PC-3 (cell line): ENCODE measurements at regions not wholly inside any gene's neighbourhood (a gene's known extent, or its start where the extent isn't known, plus 50 kb on each side); places are given as distances from the start of the nearest gene placed in this dataset.

Experiments
- EZH2 ChIP-seq: fragments of 300-600 bp; sonication (generic); IDR thresholded peaks from one replicate; pipeline ENCODE4 v1.6.1; 2017; ENCODE audit warnings: antibody characterized with exemption, mild to moderate bottlenecking, low read length; ENCODE audit not compliant: unreplicated experiment
- EZH2phosphoT487 ChIP-seq: fragments of 300-600 bp; sonication (generic); IDR thresholded peaks from 2 replicates; pipeline ENCODE4 v1.6.1; 2018; ENCODE audit warnings: mild to moderate bottlenecking, antibody characterized with exemption, low read length, borderline replicate concordance
- TF ChIP-seq, protein P1 (sequence below): fragments of 300-600 bp; sonication (generic); conservative IDR thresholded peaks from 2 replicates; pipeline ENCODE4 v1.5.1; 2017; ENCODE audit warnings: antibody characterized with exemption, low read depth, mild to moderate bottlenecking, low read length

DNA sequence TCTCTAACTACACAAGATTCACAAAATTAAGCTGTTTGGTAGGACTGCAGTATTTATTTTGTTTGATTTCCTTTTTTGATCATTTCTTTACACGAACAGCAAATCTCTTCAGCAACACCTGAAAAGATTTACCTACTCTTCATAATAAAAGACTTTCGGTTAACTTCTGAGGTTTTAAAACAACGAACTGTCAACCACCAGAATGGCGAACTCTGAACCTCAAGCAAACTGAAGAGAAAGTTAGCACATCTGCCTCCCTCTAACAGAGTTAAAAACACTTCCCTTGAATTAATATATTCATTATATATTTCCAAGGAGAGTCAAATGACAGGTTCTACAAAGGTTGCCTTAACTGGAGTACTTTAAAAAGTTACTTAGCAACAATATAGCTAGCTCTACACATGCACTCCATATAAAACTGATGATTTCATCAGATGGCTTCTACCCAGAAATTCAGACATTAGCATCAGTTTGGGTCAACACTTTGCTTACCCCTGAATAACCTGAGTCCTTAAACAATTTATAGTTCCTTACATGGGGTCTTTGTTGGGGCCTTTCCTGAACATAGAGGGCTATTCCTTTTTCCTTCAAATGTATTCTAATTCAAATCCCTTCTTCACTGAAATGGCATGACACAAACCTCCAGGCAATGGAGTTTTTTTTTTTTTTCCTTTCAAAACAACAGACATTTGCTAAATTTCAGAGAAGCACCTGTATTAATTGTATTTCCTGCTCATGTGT is 118.3 kb downstream of the SEM1 start:
- TF ChIP-seq, protein P1, sequence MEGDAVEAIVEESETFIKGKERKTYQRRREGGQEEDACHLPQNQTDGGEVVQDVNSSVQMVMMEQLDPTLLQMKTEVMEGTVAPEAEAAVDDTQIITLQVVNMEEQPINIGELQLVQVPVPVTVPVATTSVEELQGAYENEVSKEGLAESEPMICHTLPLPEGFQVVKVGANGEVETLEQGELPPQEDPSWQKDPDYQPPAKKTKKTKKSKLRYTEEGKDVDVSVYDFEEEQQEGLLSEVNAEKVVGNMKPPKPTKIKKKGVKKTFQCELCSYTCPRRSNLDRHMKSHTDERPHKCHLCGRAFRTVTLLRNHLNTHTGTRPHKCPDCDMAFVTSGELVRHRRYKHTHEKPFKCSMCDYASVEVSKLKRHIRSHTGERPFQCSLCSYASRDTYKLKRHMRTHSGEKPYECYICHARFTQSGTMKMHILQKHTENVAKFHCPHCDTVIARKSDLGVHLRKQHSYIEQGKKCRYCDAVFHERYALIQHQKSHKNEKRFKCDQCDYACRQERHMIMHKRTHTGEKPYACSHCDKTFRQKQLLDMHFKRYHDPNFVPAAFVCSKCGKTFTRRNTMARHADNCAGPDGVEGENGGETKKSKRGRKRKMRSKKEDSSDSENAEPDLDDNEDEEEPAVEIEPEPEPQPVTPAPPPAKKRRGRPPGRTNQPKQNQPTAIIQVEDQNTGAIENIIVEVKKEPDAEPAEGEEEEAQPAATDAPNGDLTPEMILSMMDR, result no peak
- TF ChIP-seq EZH2 (no peak), EZH2phosphoT487 (no peak)
